Panc1 (cell line): ENCODE measurements at regions not wholly inside any gene's neighbourhood (a gene's known extent, or its start where the extent isn't known, plus 50 kb on each side); places are given as distances from the start of the nearest gene placed in this dataset.

Experiments
- ATAC-seq: fragments of 200-7000 bp; cut with Tn5 transposase; 2 replicates; pipeline ENCODE4 v1.9.1; 2020; ENCODE audit warnings: mild to moderate bottlenecking, moderate library complexity
- BruUV-seq: library from RNA; stranded (reverse); fragments of 400-500 nt; replicated peaks from 2 replicates; lab custom pipeline; 2021; lab: Mats Ljungman, UMichigan
- CTCF ChIA-PET: fragments of 300-600 bp; sonication (Branson Sonifier 250); formaldehyde crosslinking; loops from one replicate; lab custom pipeline; 2022; ENCODE audit warnings: antibody characterized with exemption; lab: Charles Lee
- POLR2A ChIA-PET: fragments of 300-600 bp; sonication (Branson Sonifier 250); formaldehyde crosslinking; loops from one replicate; lab custom pipeline; 2022; ENCODE audit warnings: antibody characterized with exemption; lab: Charles Lee
- DNase-seq: peaks from one replicate; pipeline ENCODE4 v3.0.0-alpha.2; 2010; ENCODE audit warnings: low read depth, low spot score
- H3K27ac ChIP-seq: 2 replicates; pipeline ENCODE4 v1.5.1; 2011; ENCODE audit warnings: mild to moderate bottlenecking, low read length, inconsistent platforms
- H3K27me3 ChIP-seq: fragments of 200-500 bp; sonication (Bioruptor generic); 2 replicates; pipeline ENCODE4 v1.6.0; 2014; ENCODE audit warnings: low read length, inconsistent platforms; ENCODE audit not compliant: control insufficient read depth, insufficient read depth
- H3K36me3 ChIP-seq: fragments of 200-500 bp; sonication (Bioruptor generic); 2 replicates; pipeline ENCODE4 v1.5.1; 2014; ENCODE audit warnings: inconsistent platforms, mild to moderate bottlenecking, low read length, moderate library complexity; ENCODE audit not compliant: control insufficient read depth, insufficient read depth
- H3K4me1 ChIP-seq: 2 replicates; pipeline ENCODE4 v1.5.1; 2011; ENCODE audit warnings: inconsistent platforms, mild to moderate bottlenecking, low read length, moderate library complexity; ENCODE audit not compliant: control insufficient read depth, insufficient read depth
- H3K4me3 ChIP-seq, 2 experiments: 2 replicates each; pipeline ENCODE4 v1.5.1; 2011 to 2012; ENCODE audit warnings: low read depth in 2 of 2, low read length in 2 of 2, mild to moderate bottlenecking in 2 of 2, inconsistent platforms in 1 of 2, moderate library complexity in 1 of 2
- H3K9me3 ChIP-seq: fragments of 200-500 bp; sonication (Bioruptor generic); 2 replicates; pipeline ENCODE4 v1.5.1; 2014; ENCODE audit warnings: low read depth, mild to moderate bottlenecking, inconsistent platforms, low read length, moderate library complexity; ENCODE audit not compliant: control insufficient read depth, insufficient read depth
- CTCF ChIP-seq: fragments of 450-650 bp; IDR thresholded peaks from 2 replicates; pipeline ENCODE4 v1.5.1; 2017; ENCODE audit warnings: mild to moderate bottlenecking
- POLR2AphosphoS5 ChIP-seq: IDR thresholded peaks from 2 replicates; pipeline ENCODE4 v1.6.1; 2012; ENCODE audit warnings: mild to moderate bottlenecking, low read depth, low read length, moderate library complexity
- REST ChIP-seq, 2 experiments: IDR thresholded peaks; 2 replicates each; pipeline ENCODE4 v1.6.1; 2011 to 2012; ENCODE audit warnings: low read depth in 2 of 2, control low read depth in 1 of 2, low read length in 1 of 2, mild to moderate bottlenecking in 1 of 2, moderate library complexity in 1 of 2; ENCODE audit not compliant: insufficient read depth in 1 of 2
- SIN3A ChIP-seq: IDR thresholded peaks from 2 replicates; pipeline ENCODE4 v1.6.1; 2012; ENCODE audit warnings: low read depth, mild to moderate bottlenecking, low read length, moderate library complexity, borderline replicate concordance; ENCODE audit not compliant: insufficient read depth
- TCF7L2 ChIP-seq: IDR thresholded peaks from 2 replicates; pipeline ENCODE4 v1.6.1; 2011; ENCODE audit warnings: mild to moderate bottlenecking, low read depth, low read length, inconsistent platforms
- in situ Hi-C: cut with HindIII; loops from 2 replicates; pipeline ENCODE4 v1.10.0; 2016; ENCODE audit warnings: low sequenced_read_pairs, low pct_unique_long_range_greater_than_20kb
- intact Hi-C: fragments of 100-400 bp; cut with micrococcal nuclease; formaldehyde crosslinking; loops from one replicate; pipeline ENCODE4 v1.10.0; 2022; ENCODE audit not compliant: unreplicated experiment

- H3K36me3 ChIP-seq, result no peaks in the 10 kb centered on the region
- H3K27ac ChIP-seq, result no peak overlapping the region
- H3K4me3 ChIP-seq, result no peak overlapping the region
- BruUV-seq, result no TSS peak
- intact Hi-C loops, result no loop called here
- in situ Hi-C loops, result no loop called here
- DNase-seq (no peak), ATAC-seq (no peak)
- CTCF ChIA-PET, result no interaction called here
- H3K9me3 ChIP-seq, result no peaks in the 10 kb centered on the region
- POLR2A ChIA-PET, result no interaction called here
- TF ChIP-seq TCF7L2 (no peak), SIN3A (no peak), POLR2AphosphoS5 (no peak), REST (IDR thresholded peaks at IDR 0.05; ENCODE audit: insufficient read depth in 1 of 2, low read depth in 2 of 2, low read length in 1 of 2) (no peak), CTCF (no peak)
- H3K4me1 ChIP-seq, result no peaks in the 10 kb centered on the region
- no peaks in the 10 kb centered on the region for H3K27me3 ChIP-seq
These were observed 238.8 kb upstream of the MYT1L start for GRCh38 chr2:2569836-2570235.

GRCh38 chr2:2569306-2569705 is 238.2 kb upstream of the MYT1L start:
- intact Hi-C loops, result no loop called here
- no peak overlapping the region for H3K27ac ChIP-seq
- POLR2A ChIA-PET, result no interaction called here
- no peak for ATAC-seq
- H3K27me3 ChIP-seq, result no peaks in the 10 kb centered on the region
- H3K9me3 ChIP-seq, result no peaks in the 10 kb centered on the region
- CTCF ChIA-PET, result no interaction called here
- DNase-seq, result no peak
- in situ Hi-C loops, result no loop called here
- no peak for TF ChIP-seq CTCF
- no peak for TF ChIP-seq TCF7L2
- no peak for TF ChIP-seq REST (IDR thresholded peaks at IDR 0.05; ENCODE audit: insufficient read depth in 1 of 2, low read depth in 2 of 2, low read length in 1 of 2)
- TF ChIP-seq POLR2AphosphoS5, result no peak
- H3K36me3 ChIP-seq, result no peaks in the 10 kb centered on the region
- H3K4me3 ChIP-seq, result no peak overlapping the region
- no TSS peak for BruUV-seq
- H3K4me1 ChIP-seq, result no peaks in the 10 kb centered on the region
